HG02588 (cell line): ENCODE measurements at regions not wholly inside any gene's neighbourhood (a gene's known extent, or its start where the extent isn't known, plus 50 kb on each side); places are given as distances from the start of the nearest gene placed in this dataset.
A peak's percentile ranks its signal among the peaks of the same experiment; 100 is the strongest.
"Not testable (repeated sequence)": the region's sequence is repeated elsewhere in the genome, so short reads cannot be mapped to it uniquely, and the experiment has no call there.

ENCODE experiments used
- ATAC-seq: cut with Tn5 transposase; IDR thresholded peaks from one replicate; pipeline ENCODE4 v1.9.1; 2021; ENCODE audit warnings: mild to moderate bottlenecking, moderate library complexity; ENCODE audit not compliant: unreplicated experiment

- no peak for ATAC-seq
Observed at GRCh38 chr4:170464614-170465197, 374.9 kb upstream of the AADAT start.

GRCh38 chr4:170446782-170447181 lies 357.0 kb upstream of the AADAT start:
- ATAC-seq, result no peak

- not testable (repeated sequence) for ATAC-seq
Observed at GRCh38 chr4:170441146-170441545, 351.4 kb upstream of the AADAT start.

GRCh38 chr4:170428929-170429328 lies 339.2 kb upstream of the AADAT start:
- ATAC-seq, result no peak

GRCh38 chr4:170425521-170426143 lies 335.9 kb upstream of the AADAT start:
- ATAC-seq, result no peak

- ATAC-seq, result no peak
Observed at GRCh38 chr4:170425040-170425439, 335.3 kb upstream of the AADAT start.

GRCh38 chr4:170423137-170423536 lies 333.4 kb upstream of the AADAT start:
- ATAC-seq, result no peak

GRCh38 chr4:170420255-170420693 lies 330.5 kb upstream of the AADAT start:
- peak; percentile 88 for ATAC-seq

GRCh38 chr4:170414961-170415360 lies 325.2 kb upstream of the AADAT start:
- no peak for ATAC-seq

- ATAC-seq, result no peak
Observed at GRCh38 chr4:170414360-170414759, 324.6 kb upstream of the AADAT start.

GRCh38 chr4:170413951-170414350 lies 324.2 kb upstream of the AADAT start:
- ATAC-seq, result no peak

GRCh38 chr4:170400361-170400760 lies 310.6 kb upstream of the AADAT start:
- no peak for ATAC-seq

GRCh38 chr4:170399581-170400293 lies 310.0 kb upstream of the AADAT start:
- ATAC-seq, result no peak

GRCh38 chr4:170398218-170398617 lies 308.5 kb upstream of the AADAT start:
- no peak for ATAC-seq

GRCh38 chr4:170395773-170396172 lies 306.0 kb upstream of the AADAT start:
- ATAC-seq, result no peak

- no peak for ATAC-seq
Observed at GRCh38 chr4:170391066-170391740, 301.4 kb upstream of the AADAT start.

GRCh38 chr4:170389411-170389810 lies 299.7 kb upstream of the AADAT start:
- ATAC-seq, result no peak

GRCh38 chr4:170388255-170388654 lies 298.5 kb upstream of the AADAT start:
- ATAC-seq, result no peak

- no peak for ATAC-seq
Observed at GRCh38 chr4:170386971-170387370, 297.2 kb upstream of the AADAT start.

GRCh38 chr4:170386511-170386910 lies 296.8 kb upstream of the AADAT start:
- ATAC-seq, result no peak

- peak; percentile 98 for ATAC-seq
Observed at GRCh38 chr4:170374770-170375169, 285.0 kb upstream of the AADAT start.

- ATAC-seq, result no peak
Observed at GRCh38 chr4:170348945-170349344, 259.2 kb upstream of the AADAT start.
